DOHH2 (cell line): ENCODE measurements at regions not wholly inside any gene's neighbourhood (a gene's known extent, or its start where the extent isn't known, plus 50 kb on each side); places are given as distances from the start of the nearest gene placed in this dataset.

Experiments
- EZH2phosphoT487 ChIP-seq: fragments of 200-600 bp; sonication (generic); IDR thresholded peaks from 2 replicates; pipeline ENCODE4 v1.6.1; 2017; ENCODE audit warnings: borderline replicate concordance, mild to moderate bottlenecking, antibody characterized with exemption, low read length, moderate library complexity, mixed read lengths
- TF ChIP-seq, protein P1 (sequence below): fragments of 200-600 bp; sonication (generic); IDR thresholded peaks from one replicate; pipeline ENCODE4 v1.5.1; 2014; ENCODE audit warnings: antibody characterized with exemption, mild to moderate bottlenecking, low read depth, low read length; ENCODE audit not compliant: poor library complexity, severe bottlenecking

DNA sequence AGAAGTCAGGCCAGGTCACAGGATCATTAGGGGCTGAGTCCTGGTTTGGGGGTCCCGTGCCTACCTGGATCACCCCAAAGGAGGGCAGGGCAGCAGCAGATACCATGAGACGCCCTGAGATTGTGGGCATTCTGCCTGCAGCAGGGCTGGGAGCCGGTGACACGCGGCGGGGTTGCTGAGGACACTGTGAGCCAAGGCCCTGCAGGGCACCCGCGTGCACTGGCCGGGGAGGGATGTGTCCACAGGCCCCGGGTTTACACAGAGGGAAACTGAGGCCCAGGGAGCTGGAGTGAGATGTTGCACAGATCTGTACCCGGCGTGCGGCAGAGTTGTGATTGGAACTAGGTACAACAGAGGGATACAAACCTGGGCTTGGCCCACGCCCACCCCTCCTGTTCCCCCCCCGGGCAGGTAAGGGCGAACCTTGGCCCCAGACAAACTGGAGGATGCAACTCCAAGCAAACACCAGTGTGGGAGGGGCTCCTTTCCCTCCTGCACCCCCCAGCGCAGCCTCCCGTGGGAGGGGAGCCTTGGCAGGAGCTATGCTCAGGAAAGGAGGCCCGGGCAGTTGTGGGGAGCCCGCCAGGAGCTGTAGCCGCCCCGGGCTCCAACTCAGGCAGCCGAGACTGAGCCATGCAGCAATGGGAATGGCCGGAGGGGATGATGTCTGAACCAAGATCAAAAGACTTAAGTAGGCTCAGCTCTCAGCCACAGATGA lies 91.3 kb downstream of the ENGASE start:
- TF ChIP-seq, protein P1, sequence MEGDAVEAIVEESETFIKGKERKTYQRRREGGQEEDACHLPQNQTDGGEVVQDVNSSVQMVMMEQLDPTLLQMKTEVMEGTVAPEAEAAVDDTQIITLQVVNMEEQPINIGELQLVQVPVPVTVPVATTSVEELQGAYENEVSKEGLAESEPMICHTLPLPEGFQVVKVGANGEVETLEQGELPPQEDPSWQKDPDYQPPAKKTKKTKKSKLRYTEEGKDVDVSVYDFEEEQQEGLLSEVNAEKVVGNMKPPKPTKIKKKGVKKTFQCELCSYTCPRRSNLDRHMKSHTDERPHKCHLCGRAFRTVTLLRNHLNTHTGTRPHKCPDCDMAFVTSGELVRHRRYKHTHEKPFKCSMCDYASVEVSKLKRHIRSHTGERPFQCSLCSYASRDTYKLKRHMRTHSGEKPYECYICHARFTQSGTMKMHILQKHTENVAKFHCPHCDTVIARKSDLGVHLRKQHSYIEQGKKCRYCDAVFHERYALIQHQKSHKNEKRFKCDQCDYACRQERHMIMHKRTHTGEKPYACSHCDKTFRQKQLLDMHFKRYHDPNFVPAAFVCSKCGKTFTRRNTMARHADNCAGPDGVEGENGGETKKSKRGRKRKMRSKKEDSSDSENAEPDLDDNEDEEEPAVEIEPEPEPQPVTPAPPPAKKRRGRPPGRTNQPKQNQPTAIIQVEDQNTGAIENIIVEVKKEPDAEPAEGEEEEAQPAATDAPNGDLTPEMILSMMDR = no peak
- no peak for TF ChIP-seq EZH2phosphoT487
